ENCODE measurements at regions not wholly inside any gene's neighbourhood (a gene's known extent, or its start where the extent isn't known, plus 50 kb on each side); places are given as distances from the start of the nearest gene placed in this dataset.

- TF ChIP-seq POLR2A (IDR thresholded peaks at IDR 0.05; ENCODE audit: low read depth, low read length) (no peak), POLR2AphosphoS5 (IDR thresholded peaks at IDR 0.05; ENCODE audit: low read depth, low read length) (no peak)
Observed at GRCh38 chr6:3966426-3966825, 112.5 kb downstream of the FAM217A start.

Measured in GM12892 (cell line).